ENCODE measurements at regions not wholly inside any gene's neighbourhood (a gene's known extent, or its start where the extent isn't known, plus 50 kb on each side); places are given as distances from the start of the nearest gene placed in this dataset.

DNA sequence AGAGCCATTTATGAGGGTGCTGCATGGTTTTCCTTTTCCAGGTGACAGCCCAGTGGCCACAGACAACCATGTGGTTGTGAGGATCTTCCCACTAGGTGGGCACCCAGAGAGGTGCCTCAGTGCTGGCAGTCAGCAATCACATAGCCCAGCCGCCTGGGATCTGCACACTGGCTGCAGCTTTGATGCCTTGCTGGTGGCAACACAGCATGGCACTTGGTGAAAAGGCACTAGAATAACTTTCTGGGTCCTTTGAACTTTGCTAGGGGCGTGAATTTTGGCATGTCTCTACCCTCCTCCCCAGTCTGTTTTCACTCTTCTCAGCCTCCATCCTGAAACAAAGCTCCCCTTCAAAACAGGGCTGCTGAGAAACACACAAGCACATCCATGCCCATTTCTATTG is 108.8 kb upstream of the RPL34 start:
- TF ChIP-seq, protein P1, sequence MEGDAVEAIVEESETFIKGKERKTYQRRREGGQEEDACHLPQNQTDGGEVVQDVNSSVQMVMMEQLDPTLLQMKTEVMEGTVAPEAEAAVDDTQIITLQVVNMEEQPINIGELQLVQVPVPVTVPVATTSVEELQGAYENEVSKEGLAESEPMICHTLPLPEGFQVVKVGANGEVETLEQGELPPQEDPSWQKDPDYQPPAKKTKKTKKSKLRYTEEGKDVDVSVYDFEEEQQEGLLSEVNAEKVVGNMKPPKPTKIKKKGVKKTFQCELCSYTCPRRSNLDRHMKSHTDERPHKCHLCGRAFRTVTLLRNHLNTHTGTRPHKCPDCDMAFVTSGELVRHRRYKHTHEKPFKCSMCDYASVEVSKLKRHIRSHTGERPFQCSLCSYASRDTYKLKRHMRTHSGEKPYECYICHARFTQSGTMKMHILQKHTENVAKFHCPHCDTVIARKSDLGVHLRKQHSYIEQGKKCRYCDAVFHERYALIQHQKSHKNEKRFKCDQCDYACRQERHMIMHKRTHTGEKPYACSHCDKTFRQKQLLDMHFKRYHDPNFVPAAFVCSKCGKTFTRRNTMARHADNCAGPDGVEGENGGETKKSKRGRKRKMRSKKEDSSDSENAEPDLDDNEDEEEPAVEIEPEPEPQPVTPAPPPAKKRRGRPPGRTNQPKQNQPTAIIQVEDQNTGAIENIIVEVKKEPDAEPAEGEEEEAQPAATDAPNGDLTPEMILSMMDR (IDR thresholded peaks at IDR 0.05) = no peak
- TF ChIP-seq POLR2A (IDR thresholded peaks at IDR 0.05) = no peak

Data from testis (tissue), 2 donors.